CD1c-positive myeloid dendritic cell (primary cell): ENCODE measurements at regions not wholly inside any gene's neighbourhood (a gene's known extent, or its start where the extent isn't known, plus 50 kb on each side); places are given as distances from the start of the nearest gene placed in this dataset.
"Not testable (repeated sequence)": the region's sequence is repeated elsewhere in the genome, so short reads cannot be mapped to it uniquely, and the experiment has no call there.

ENCODE experiments used
- DNase-seq: peaks from one replicate; pipeline ENCODE4 v3.0.0-alpha.2; 2016; ENCODE audit errors: extremely low spot score

DNA sequence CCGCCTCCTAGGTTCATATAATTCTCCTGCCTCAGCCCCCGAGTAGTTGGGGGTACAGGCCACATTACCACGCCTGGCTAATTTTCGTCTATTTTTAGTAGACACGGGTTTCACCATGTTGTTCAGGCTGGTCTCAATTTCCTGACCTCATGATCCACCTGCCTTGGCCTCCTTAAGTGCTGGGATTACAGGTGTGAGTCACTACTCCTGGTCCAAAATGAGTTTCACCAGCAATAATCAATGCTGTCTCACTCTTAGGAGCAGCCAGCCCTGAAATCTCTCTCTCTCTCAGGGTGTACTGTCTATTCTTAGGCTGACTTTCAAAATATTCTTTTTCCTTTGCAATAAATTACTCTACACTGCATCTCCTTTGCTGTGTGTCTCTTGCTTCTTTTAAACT, 177.5 kb upstream of the HSFY2 start:
- DNase-seq: no peak

DNA sequence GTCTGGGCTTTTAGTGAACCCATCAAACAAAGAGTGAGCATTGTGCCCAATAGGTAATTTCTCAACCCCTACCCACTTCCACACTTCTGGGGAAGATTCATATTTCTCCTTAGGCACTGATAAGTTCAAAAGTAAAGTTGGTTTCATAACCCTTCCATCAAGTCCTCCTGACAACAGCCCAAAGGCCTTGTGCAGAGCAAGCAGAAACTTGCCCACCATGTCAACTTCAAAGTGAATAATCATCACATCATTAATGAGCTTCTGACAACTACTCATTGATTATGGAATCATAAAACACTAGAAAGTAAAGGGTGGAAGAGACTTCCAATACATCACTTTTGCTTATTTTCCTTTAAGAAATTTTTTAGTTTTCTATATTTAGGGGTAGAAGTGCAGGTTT, 163.3 kb upstream of the HSFY2 start:
- DNase-seq: no peak

DNA sequence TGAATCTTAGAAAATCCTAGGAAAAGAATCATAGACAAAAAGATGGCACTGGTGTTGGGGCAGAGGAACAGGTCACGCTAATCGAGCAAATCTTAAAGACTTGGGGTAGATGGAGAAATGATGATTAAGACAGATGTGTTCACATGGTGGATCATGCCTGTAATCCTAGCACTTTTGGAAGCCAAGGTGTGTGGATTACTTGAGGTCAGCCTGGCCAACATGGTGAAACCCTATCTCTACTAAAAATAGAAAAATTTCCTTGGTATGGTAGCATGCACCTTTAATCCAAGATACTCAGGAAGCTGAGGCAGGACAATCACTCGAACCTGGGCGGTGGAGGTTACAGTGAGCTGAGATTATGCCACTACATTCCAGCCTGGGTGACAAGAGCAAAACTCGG, 145.7 kb upstream of the HSFY2 start:
- DNase-seq: no peak

DNA sequence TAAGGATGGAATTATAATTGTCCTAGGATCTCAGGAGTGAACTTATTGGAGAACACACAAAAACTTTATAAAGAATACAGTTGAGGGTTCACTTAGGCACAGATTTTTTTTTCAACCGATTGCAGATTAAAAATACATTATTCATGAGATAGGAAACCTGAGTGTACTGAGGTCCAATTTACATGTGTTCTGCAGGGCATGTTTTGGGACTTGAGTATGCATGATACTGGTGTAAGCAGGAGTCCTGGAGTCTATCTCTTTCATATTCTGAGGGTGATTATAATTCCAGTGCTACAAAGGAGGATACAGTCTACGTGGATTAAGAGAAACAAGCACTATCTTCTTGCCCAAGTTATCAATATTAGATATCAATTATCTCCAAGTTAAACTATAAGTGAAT, 139.3 kb upstream of the HSFY2 start:
- no peak for DNase-seq

DNA sequence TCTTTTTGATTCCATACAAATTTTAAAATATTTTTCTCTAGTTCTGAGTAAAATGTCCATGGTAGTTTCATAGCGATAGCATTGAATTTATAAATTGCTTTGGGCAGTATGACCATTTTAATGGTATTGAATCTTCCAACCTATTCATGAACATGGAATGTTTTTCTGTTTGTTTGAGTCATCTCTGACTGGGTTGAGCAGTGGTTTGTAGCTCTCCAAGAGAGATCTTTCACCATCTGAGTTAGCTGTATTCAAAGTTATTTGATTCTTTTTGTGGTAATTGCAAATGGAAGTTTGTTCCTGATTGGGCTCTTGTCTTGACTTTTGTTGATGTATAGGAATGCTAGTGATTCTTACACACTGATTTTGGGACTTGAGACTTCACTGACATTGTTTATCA, 136.3 kb upstream of the HSFY2 start:
- DNase-seq: no peak

DNA sequence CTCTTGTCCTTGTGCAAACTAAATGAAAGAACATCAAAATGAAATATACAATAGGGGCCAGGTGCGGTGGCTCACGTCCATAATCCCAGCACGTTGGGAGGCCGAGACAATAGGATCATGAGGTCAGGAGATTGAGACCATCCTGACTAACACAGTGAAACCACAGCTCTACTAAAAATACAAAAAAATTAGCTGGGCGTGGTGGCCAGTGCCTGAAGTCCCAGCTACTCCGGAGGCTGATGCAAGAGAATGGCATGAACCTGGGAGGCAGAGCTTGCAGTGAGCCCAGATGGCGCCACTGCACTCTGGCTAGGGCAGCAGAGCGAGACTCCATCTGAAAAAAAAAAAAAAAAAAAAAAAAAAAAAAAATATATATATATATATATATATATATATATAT, 132.7 kb upstream of the HSFY2 start:
- DNase-seq: not testable (repeated sequence)

DNA sequence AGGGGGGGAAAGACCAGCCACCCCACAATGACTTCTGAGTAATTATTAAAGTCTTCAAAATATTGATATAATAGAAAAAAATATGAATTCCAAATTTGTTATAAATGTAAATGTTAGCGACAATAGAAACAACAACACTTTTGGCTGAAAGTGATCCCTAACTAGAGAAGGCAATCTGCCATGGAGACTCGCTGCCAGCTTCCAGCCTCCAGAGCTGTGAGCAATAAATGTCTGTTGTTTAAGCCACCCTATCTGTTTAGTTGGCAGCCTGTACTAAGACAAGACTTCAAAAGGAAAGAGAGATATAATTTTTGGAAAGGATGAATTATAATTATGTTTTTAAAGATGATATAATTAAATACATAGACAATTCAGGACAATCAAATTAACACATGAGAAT, 130.8 kb upstream of the HSFY2 start:
- no peak for DNase-seq

DNA sequence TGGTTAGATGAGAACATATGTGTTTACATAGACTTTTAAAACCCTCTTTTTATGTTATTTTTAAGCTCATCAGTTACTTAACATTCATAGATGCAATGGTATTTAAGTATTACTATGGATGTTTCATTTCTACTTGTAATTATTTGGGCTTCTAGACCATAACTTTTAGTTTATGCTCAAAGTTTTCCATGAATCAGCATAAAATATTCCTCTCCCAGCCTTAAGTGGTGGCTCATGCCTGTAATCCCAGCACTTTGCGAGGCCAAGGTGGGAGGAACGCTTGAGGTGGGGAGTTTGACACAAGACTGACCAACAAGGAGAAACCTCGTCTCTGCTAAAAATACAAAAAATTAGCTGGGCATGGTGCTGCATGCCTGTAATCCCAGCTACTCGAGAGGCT, 118.5 kb upstream of the HSFY2 start:
- DNase-seq: no peak

DNA sequence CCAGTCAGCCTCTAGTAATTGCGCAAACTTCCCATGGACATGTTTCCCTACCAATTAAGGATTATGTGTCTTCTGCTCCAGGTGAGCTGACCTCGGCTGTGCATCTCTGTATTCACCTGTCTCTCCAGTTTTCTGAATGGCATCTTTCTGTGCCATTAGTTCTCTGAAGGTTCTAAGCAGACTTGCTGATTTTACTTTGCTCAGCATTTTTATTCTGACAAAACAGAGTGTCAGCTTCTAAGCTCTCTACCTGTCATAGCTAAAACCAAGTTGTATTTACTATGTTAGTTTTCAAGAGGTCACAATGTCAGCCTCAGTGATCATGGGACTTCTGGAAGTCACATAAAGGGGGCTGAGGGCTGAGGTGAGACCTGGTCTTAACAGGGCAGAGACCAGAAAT, 116.0 kb upstream of the HSFY2 start:
- DNase-seq: no peak

DNA sequence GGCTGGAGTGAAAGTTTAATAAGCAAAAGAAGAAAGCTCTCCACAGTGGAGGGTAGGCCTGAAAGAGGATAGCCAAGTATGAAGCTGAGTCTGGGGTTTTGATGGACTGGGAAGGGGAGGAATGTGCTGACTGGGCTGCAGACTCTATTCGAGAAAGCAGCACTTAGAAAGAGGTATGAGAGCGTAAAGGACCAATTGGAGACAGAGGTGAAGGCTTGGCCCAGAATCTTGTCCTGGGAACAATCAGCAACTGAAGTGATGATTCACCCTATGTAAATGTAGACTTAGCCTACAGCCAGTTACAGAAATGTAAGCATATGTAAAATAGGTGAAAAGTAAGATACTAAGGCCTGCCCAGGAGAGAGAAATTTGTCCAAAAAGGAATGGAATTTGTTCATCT, 111.2 kb upstream of the HSFY2 start:
- no peak for DNase-seq

DNA sequence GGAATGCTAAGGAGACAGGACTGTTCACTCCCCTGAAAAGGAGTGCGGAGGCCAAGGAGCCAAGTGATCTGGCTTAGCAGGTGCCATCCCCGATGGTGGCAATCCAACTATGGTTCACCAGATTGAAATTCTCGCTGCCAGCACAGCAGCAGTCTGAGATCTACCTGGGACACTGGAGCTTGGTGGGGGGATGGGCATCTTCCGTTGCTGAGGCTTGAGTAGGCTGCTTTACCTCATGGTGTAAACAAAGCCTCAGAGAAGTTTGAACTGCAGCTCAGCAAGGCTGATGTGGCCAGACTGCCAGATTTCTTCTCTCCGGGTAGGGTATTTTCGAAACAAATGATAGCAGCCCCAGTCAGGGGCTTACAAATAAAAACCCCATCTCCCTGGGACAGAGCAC, 95.6 kb upstream of the HSFY2 start:
- not testable (repeated sequence) for DNase-seq

DNA sequence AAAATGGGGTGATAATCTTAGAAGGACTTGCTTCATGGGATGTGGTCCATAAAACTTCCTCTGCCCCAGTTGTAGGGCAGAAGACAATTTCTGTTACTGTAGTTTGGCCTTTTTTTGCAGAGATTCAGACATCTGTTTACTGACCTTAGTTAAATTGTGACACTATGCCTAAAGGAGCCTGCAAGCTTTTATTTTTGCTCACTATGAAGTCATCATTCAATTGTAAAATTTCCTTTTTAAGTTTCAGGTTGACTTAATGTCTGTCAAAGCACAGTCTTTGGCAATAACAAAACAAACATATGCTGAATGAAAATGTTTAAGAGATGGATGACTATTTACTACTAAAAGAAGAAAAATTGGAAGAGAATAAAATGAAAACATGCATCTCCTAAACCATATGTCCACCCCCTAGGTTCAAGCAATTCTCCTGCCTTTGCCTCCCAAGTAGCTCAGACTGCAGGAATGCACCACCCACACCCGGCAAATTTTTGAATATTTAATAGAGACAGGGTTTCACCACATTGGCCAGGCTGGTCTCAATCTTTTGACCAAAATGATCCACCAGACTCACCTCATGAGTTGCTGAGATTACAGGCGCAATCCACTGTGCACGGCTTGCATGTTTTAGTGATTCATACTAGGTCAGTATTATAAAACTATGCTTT, 93.5 kb upstream of the HSFY2 start:
- DNase-seq: not testable (repeated sequence)

DNA sequence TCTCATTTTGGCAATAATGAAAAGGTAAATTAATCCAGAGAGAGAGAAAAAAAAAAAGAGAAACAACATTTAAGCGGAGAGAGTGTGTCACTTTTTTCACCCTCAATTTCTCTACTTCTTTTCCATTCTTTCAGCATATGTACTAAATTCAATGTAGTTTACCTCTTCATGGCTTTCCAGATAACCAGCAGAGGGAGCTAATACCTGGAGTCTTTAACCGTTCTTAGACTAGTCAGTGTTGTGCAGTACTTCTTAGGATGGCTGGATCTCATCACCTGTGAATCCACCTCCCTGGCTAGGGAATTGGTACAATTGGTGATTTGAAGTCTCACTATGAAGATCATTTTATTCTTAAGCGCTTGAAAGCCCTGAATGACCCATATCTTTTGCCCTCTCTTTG, 87.3 kb upstream of the HSFY2 start:
- not testable (repeated sequence) for DNase-seq

DNA sequence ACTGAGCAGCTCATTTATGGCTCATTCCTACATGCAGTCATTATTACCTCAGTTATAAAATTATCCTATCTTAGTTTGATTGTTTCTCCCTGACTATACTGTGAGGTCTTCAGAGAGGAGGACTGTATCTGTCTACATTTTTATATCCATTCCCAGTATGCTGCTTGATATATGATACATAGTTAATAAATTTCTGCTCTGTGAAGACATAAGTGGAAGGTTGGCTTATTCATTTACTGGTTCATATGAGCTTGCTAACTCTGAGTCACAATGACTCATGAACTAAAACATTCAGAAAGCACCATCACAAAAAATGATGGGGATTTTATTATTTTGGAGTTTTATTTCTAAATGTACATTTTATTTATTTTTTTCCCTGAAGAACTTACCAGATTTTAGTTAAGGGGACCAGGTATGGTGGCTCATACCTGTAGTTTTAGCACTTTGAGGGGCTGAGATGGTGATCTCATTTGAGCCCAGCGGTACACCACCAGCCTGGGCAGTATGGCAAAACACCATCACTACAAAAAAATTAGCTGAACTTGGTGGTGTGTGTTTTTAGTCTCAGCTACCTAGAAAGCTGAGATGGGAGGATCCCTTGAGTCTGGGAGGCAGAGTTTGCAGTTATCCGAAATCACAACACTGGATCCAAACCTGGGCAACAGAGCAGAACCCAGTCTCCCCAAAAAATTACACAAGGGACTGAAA, 85.1 kb upstream of the HSFY2 start:
- DNase-seq: not testable (repeated sequence)

DNA sequence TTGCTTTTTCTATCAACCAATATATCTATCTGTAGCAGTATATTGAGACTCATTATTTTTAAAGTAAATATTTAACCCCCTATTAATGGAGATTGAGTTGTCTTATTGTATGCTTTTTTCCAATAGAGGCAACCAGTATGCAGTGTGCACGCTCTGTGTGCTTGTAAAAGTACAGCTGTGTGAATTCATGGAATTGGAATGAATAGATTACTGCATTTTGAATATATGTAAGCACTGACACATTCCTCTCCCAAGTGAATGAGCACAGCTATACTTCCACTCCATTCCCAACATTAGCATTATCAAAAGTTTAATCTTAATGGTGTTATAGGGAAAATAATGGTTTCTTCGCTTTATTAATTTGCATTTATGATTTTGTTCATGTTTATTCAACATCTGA, 81.6 kb upstream of the HSFY2 start:
- not testable (repeated sequence) for DNase-seq

DNA sequence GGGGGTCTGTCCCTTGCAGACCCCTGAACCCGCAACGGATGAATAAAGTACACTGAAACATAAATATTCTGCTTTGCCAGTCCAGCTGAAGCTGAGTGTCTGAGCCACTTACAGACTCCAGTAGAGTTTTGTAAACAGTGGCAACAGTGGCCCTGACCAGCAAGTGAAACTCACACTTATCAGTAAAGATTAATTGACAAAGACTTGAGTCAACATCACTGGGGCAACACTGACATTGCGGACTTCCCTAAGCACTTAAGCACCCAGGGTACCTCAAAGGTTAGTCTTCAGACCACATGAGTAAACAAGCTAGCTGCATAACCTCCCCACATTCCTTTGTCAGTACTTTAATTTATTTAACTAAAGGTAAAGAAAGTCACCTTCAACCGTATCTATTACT, 79.8 kb upstream of the HSFY2 start:
- not testable (repeated sequence) for DNase-seq

DNA sequence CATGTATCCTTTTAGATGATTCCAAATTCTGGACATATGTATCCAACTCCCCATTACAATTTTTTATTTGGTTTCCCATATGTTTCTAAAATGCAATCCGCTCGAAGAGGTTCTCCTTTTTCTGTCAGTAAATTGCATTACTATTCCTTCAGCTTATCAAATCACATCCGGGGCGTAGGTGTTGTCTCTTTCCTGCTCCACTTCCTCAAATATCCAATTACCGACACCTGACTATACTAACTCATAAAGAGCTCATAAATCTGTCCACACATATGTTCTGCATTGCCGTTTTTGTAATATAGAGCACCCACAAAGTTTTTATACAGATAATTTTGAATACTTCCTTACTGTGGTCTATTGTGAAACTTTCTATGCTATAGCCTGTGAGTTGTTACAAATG, 63.1 kb upstream of the HSFY2 start:
- not testable (repeated sequence) for DNase-seq
